SU-DHL-6 (cell line): ENCODE measurements at regions not wholly inside any gene's neighbourhood (a gene's known extent, or its start where the extent isn't known, plus 50 kb on each side); places are given as distances from the start of the nearest gene placed in this dataset.

Experiments used
- CTCF ChIP-seq: fragments of 200-600 bp; sonication (generic); IDR thresholded peaks from one replicate; pipeline ENCODE4 v1.5.1; 2017; ENCODE audit warnings: antibody characterized with exemption, mild to moderate bottlenecking, low read length, moderate library complexity; ENCODE audit not compliant: insufficient read depth, poor library complexity, severe bottlenecking
- EZH2phosphoT487 ChIP-seq: fragments of 200-600 bp; sonication (generic), shearing (Covaris generic); conservative IDR thresholded peaks from 2 replicates; pipeline ENCODE4 v1.6.1; 2018; ENCODE audit warnings: mild to moderate bottlenecking, antibody characterized with exemption, low read length, moderate library complexity, mixed read lengths

GRCh38 chr11:80074837-80075236 lies 634.0 kb upstream of the TENM4 start:
- no peak for TF ChIP-seq CTCF
- TF ChIP-seq EZH2phosphoT487 = no peak
